ENCODE measurements at regions not wholly inside any gene's neighbourhood (a gene's known extent, or its start where the extent isn't known, plus 50 kb on each side); places are given as distances from the start of the nearest gene placed in this dataset.

DNA sequence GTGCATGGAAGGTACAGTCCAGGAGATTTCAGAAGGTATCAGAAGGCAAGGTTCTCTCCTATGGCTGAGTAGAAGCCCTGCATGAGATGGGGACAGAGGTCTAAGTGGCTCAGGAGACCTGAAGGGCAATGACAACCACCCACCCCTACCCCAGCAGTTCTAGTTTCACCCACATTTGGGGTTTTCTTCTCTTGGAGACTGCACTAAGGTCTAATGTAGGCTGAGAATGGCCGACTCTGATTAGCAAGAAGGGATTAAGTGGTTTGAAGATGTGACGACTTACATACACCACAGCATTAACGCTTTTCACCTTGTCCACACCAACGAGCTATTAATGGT lies 71.7 kb upstream of the SOX5 start:
- Histone ChIP-seq H4K8ac (ENCODE audit: low read depth, low read length) (no peak overlapping the region), H3K18ac (ENCODE audit: low read length) (peak overlapping the region; percentile 12), H2AFZ (ENCODE audit: low read length) (no peak overlapping the region), H4K91ac (ENCODE audit: low read depth, low read length, poor library complexity) (no peak overlapping the region), H3K4me3 (ENCODE audit: low read length in 2 of 2) (no peak overlapping the region), H3K4ac (ENCODE audit: low read length) (no peak overlapping the region), H3K23ac (ENCODE audit: low read depth, low read length, poor library complexity) (no peak overlapping the region), H3K27me3 (ENCODE audit: control insufficient read depth in 3 of 3, insufficient read depth in 3 of 3, low read depth in 1 of 3, low read length in 3 of 3) (no peaks in the 10 kb centered on the region), H3K14ac (ENCODE audit: low read length) (no peak overlapping the region), H2BK120ac (ENCODE audit: low read depth, low read length) (no peak overlapping the region), H3K79me1 (ENCODE audit: low read depth, low read length) (no peaks in the 10 kb centered on the region), H2BK15ac (ENCODE audit: low read length) (no peak overlapping the region), H3K27ac (replicated peaks; ENCODE audit: low read length) (peak overlapping the region; percentile 65), H3K4me2 (ENCODE audit: insufficient read depth, low read length, poor library complexity, severe bottlenecking) (no peak overlapping the region), H3K9me3 (replicated peaks in 1 of 2; ENCODE audit: control insufficient read depth in 2 of 2, insufficient read depth in 1 of 2, low read depth in 1 of 2, low read length in 2 of 2) (peaks cover 0 to 9% of the 10 kb centered on the region in 2 donors), H3K4me1 (ENCODE audit: control insufficient read depth in 2 of 2, insufficient read depth in 1 of 2, low read depth in 1 of 2, low read length in 2 of 2) (peaks cover 3 to 13% of the 10 kb centered on the region in 2 donors), H3K9ac (ENCODE audit: low read depth, low read length, poor library complexity) (no peak overlapping the region), H2BK5ac (ENCODE audit: low read length) (no peak overlapping the region), H2AK5ac (ENCODE audit: low read depth, low read length) (no peak overlapping the region), H2BK12ac (ENCODE audit: low read length) (no peak overlapping the region), H3K36me3 (replicated peaks in 1 of 2; ENCODE audit: control insufficient read depth in 2 of 2, insufficient read depth in 2 of 2, low read length in 2 of 2) (peaks cover 0 to 2% of the 10 kb centered on the region in 2 donors)
- no CpG with 5 or more reads among the region's 4 CpGs for WGBS, 2 donors (ENCODE audit: extremely low coverage in 2 of 2, insufficient read length in 2 of 2, insufficient replicate concordance in 1 of 2)
- no peak for DNase-seq (ENCODE audit: low spot score)

DNA sequence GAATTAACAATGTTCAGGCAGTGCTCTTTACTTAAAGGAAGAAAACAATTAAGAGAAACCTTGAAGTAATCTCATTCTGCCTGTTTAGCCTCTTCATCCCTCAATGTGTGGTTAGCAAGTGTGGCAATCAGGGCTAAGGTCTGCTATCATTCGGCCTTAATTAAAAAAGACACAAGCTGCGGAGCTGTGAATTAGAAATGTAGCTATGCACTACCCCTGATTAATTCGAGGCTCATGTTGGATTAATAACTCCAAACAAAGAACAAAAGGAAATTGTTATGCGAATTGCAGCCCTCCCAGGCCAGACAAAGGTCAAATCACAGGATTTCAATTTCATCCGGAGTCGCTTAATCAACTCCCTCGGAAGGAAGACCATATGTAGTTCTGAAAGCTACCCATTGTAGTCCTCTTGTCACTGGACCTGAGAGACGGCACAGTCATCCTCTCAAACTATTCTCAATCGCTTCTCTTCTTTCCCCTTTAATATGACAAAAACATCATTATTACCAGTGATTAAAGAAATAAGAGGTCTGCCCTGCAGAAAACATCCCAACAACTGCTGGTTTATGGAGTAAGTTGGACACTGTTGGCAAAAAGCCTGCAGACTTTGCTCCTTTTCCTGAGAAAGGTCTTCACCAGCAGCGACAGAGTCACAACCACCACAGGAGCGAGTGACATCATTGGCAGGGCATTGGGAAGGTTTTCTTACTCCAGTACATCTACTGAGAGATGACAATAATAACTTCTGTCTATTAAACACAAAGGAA lies 71.1 kb upstream of the SOX5 start:
- H3K23ac ChIP-seq (ENCODE audit: low read depth, low read length, poor library complexity), result no peak overlapping the region
- DNase-seq (ENCODE audit: low spot score), result no peak
- no peak overlapping the region for H3K14ac ChIP-seq (ENCODE audit: low read length)
- no peak overlapping the region for H3K18ac ChIP-seq (ENCODE audit: low read length)
- peaks cover 0 to 2% of the 10 kb centered on the region in 2 donors for H3K36me3 ChIP-seq (replicated peaks in 1 of 2; ENCODE audit: control insufficient read depth in 2 of 2, insufficient read depth in 2 of 2, low read length in 2 of 2)
- no peak overlapping the region for H2AK5ac ChIP-seq (ENCODE audit: low read depth, low read length)
- no peak overlapping the region for H2AFZ ChIP-seq (ENCODE audit: low read length)
- no peak overlapping the region for H3K4me2 ChIP-seq (ENCODE audit: insufficient read depth, low read length, poor library complexity, severe bottlenecking)
- no peak overlapping the region for H3K4me3 ChIP-seq (ENCODE audit: low read length in 2 of 2)
- H3K4me1 ChIP-seq (ENCODE audit: control insufficient read depth in 2 of 2, insufficient read depth in 1 of 2, low read depth in 1 of 2, low read length in 2 of 2), result peaks cover 8 to 18% of the 10 kb centered on the region in 2 donors
- H3K79me1 ChIP-seq (ENCODE audit: low read depth, low read length), result no peaks in the 10 kb centered on the region
- H2BK15ac ChIP-seq (ENCODE audit: low read length), result no peak overlapping the region
- no peak overlapping the region for H2BK5ac ChIP-seq (ENCODE audit: low read length)
- H3K27ac ChIP-seq (replicated peaks; ENCODE audit: low read length), result peak overlapping the region; percentile 65
- no peak overlapping the region for H2BK120ac ChIP-seq (ENCODE audit: low read depth, low read length)
- 100% methylated on average over 1 of the region's 11 CpGs; no CpG with 5 or more reads in 1 of the 2 donors for WGBS, 2 donors (ENCODE audit: extremely low coverage in 2 of 2, insufficient read length in 2 of 2, insufficient replicate concordance in 1 of 2)
- peaks cover 0 to 4% of the 10 kb centered on the region in 2 donors for H3K9me3 ChIP-seq (replicated peaks in 1 of 2; ENCODE audit: control insufficient read depth in 2 of 2, insufficient read depth in 1 of 2, low read depth in 1 of 2, low read length in 2 of 2)
- H4K91ac ChIP-seq (ENCODE audit: low read depth, low read length, poor library complexity), result no peak overlapping the region
- no peaks in the 10 kb centered on the region for H3K27me3 ChIP-seq (ENCODE audit: control insufficient read depth in 3 of 3, insufficient read depth in 3 of 3, low read depth in 1 of 3, low read length in 3 of 3)
- no peak overlapping the region for H3K9ac ChIP-seq (ENCODE audit: low read depth, low read length, poor library complexity)
- H3K4ac ChIP-seq (ENCODE audit: low read length), result no peak overlapping the region
- no peak overlapping the region for H2BK12ac ChIP-seq (ENCODE audit: low read length)
- H4K8ac ChIP-seq (ENCODE audit: low read depth, low read length), result no peak overlapping the region

DNA sequence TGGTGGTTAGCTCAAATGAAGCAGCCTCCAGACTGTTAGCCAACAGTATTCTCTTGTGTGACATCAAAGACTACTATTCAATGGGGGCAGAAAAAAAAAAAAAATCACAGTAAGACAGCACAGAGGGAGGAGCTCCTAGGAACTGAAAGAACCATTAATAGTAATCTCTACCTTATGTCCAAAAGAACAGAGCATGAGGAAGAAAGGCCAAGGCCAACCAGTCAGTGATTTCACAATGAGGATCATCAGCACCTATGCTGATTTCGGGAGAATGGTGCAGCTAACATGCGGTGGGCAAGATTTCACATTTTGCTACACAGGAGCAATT lies 66.3 kb upstream of the SOX5 start:
- Histone ChIP-seq H2BK120ac (ENCODE audit: low read depth, low read length) (no peak overlapping the region), H3K4ac (ENCODE audit: low read length) (no peak overlapping the region), H2AFZ (ENCODE audit: low read length) (no peak overlapping the region), H3K79me1 (ENCODE audit: low read depth, low read length) (no peaks in the 10 kb centered on the region), H3K18ac (ENCODE audit: low read length) (no peak overlapping the region), H4K8ac (ENCODE audit: low read depth, low read length) (no peak overlapping the region), H2BK12ac (ENCODE audit: low read length) (no peak overlapping the region), H3K9me3 (replicated peaks in 1 of 2; ENCODE audit: control insufficient read depth in 2 of 2, insufficient read depth in 1 of 2, low read depth in 1 of 2, low read length in 2 of 2) (no peaks in the 10 kb centered on the region), H2BK15ac (ENCODE audit: low read length) (no peak overlapping the region), H3K27me3 (ENCODE audit: control insufficient read depth in 3 of 3, insufficient read depth in 3 of 3, low read depth in 1 of 3, low read length in 3 of 3) (no peaks in the 10 kb centered on the region), H2BK5ac (ENCODE audit: low read length) (no peak overlapping the region), H3K14ac (ENCODE audit: low read length) (no peak overlapping the region), H3K9ac (ENCODE audit: low read depth, low read length, poor library complexity) (no peak overlapping the region), H3K27ac (replicated peaks; ENCODE audit: low read length) (peak overlapping the region; percentile 87), H3K4me3 (ENCODE audit: low read length in 2 of 2) (no peak overlapping the region), H3K36me3 (replicated peaks in 1 of 2; ENCODE audit: control insufficient read depth in 2 of 2, insufficient read depth in 2 of 2, low read length in 2 of 2) (peaks cover 0 to 2% of the 10 kb centered on the region in 2 donors), H2AK5ac (ENCODE audit: low read depth, low read length) (no peak overlapping the region), H3K4me2 (ENCODE audit: insufficient read depth, low read length, poor library complexity, severe bottlenecking) (no peak overlapping the region), H3K23ac (ENCODE audit: low read depth, low read length, poor library complexity) (no peak overlapping the region), H3K4me1 (ENCODE audit: control insufficient read depth in 2 of 2, insufficient read depth in 1 of 2, low read depth in 1 of 2, low read length in 2 of 2) (peaks cover 20 to 22% of the 10 kb centered on the region in 2 donors), H4K91ac (ENCODE audit: low read depth, low read length, poor library complexity) (no peak overlapping the region)
- WGBS, 2 donors (ENCODE audit: extremely low coverage in 2 of 2, insufficient read length in 2 of 2, insufficient replicate concordance in 1 of 2), result no CpG with 5 or more reads among the region's 2 CpGs
- DNase-seq (ENCODE audit: low spot score), result peak; percentile 38

DNA sequence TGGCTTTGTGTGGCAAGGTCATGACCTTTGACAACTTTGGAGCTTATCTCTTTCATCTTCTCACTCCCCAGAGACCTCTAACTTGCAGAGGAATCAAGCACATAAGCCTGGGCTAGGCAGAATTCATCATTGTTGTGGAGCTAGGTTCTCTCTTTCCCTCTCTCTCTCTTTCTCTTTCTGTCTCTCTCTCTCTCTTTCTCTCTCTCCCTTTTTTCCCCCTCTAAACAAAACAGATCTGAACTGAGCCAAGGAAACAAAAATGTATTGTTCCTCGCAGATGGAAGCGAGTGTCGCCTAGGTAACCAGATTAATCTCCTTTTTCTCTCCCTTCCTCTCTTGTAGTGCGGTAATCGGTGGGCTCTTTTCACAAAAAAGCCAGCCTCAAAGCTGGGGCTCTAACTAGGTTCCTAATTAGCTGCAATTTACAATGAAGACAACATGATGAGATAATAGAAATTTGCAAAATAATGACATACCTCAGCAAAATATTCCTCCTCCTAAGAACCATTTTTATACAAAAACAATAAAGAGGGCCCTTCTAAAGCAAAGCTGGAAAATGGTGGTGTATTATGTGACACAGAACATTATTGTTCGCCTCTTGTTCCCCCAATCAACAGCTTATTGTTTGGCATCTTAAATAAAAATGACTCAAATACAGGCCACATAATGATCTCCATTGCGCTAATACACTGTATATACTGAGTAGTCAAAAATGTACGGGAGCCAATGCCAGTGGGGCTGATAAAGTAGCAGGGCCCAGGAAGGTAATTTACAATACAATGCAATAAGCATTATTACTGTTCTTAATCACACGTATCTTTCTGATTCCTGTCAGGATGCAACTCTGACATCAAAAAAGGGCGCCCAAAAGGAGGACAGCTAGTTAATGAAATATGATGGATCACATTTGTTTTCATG lies 65.7 kb upstream of the SOX5 start:
- Histone ChIP-seq H2BK15ac (ENCODE audit: low read length) (no peak overlapping the region), H3K36me3 (replicated peaks in 1 of 2; ENCODE audit: control insufficient read depth in 2 of 2, insufficient read depth in 2 of 2, low read length in 2 of 2) (peaks cover 0 to 2% of the 10 kb centered on the region in 2 donors), H3K9me3 (replicated peaks in 1 of 2; ENCODE audit: control insufficient read depth in 2 of 2, insufficient read depth in 1 of 2, low read depth in 1 of 2, low read length in 2 of 2) (no peaks in the 10 kb centered on the region), H2BK5ac (ENCODE audit: low read length) (no peak overlapping the region), H2AFZ (ENCODE audit: low read length) (no peak overlapping the region), H3K14ac (ENCODE audit: low read length) (no peak overlapping the region), H2BK12ac (ENCODE audit: low read length) (peak overlapping the region; percentile 77), H3K27me3 (ENCODE audit: control insufficient read depth in 3 of 3, insufficient read depth in 3 of 3, low read depth in 1 of 3, low read length in 3 of 3) (no peaks in the 10 kb centered on the region), H4K8ac (ENCODE audit: low read depth, low read length) (no peak overlapping the region), H3K79me1 (ENCODE audit: low read depth, low read length) (no peaks in the 10 kb centered on the region), H3K18ac (ENCODE audit: low read length) (no peak overlapping the region), H2BK120ac (ENCODE audit: low read depth, low read length) (no peak overlapping the region), H2AK5ac (ENCODE audit: low read depth, low read length) (no peak overlapping the region), H3K23ac (ENCODE audit: low read depth, low read length, poor library complexity) (no peak overlapping the region), H3K27ac (replicated peaks; ENCODE audit: low read length) (peak overlapping the region; percentile 87), H4K91ac (ENCODE audit: low read depth, low read length, poor library complexity) (no peak overlapping the region), H3K4me3 (ENCODE audit: low read length in 2 of 2) (no peak overlapping the region), H3K4ac (ENCODE audit: low read length) (no peak overlapping the region), H3K9ac (ENCODE audit: low read depth, low read length, poor library complexity) (no peak overlapping the region), H3K4me1 (ENCODE audit: control insufficient read depth in 2 of 2, insufficient read depth in 1 of 2, low read depth in 1 of 2, low read length in 2 of 2) (peaks cover 15 to 22% of the 10 kb centered on the region in 2 donors), H3K4me2 (ENCODE audit: insufficient read depth, low read length, poor library complexity, severe bottlenecking) (peak overlapping the region; percentile 36)
- DNase-seq (ENCODE audit: low spot score), result peak; percentile 86
- no CpG with 5 or more reads among the region's 10 CpGs for WGBS, 2 donors (ENCODE audit: extremely low coverage in 2 of 2, insufficient read length in 2 of 2, insufficient replicate concordance in 1 of 2)
